RCC 7860 (cell line): ENCODE measurements at regions not wholly inside any gene's neighbourhood (a gene's known extent, or its start where the extent isn't known, plus 50 kb on each side); places are given as distances from the start of the nearest gene placed in this dataset.

Experiments
- DNase-seq: peaks from one replicate; pipeline ENCODE4 v3.0.0-alpha.2; 2015; ENCODE audit warnings: low spot score
- FAIRE-seq: peaks from 2 replicates; lab custom pipeline; 2012; peaks lifted over from hg19 to GRCh38; lab: Jason Lieb, UNC

DNA sequence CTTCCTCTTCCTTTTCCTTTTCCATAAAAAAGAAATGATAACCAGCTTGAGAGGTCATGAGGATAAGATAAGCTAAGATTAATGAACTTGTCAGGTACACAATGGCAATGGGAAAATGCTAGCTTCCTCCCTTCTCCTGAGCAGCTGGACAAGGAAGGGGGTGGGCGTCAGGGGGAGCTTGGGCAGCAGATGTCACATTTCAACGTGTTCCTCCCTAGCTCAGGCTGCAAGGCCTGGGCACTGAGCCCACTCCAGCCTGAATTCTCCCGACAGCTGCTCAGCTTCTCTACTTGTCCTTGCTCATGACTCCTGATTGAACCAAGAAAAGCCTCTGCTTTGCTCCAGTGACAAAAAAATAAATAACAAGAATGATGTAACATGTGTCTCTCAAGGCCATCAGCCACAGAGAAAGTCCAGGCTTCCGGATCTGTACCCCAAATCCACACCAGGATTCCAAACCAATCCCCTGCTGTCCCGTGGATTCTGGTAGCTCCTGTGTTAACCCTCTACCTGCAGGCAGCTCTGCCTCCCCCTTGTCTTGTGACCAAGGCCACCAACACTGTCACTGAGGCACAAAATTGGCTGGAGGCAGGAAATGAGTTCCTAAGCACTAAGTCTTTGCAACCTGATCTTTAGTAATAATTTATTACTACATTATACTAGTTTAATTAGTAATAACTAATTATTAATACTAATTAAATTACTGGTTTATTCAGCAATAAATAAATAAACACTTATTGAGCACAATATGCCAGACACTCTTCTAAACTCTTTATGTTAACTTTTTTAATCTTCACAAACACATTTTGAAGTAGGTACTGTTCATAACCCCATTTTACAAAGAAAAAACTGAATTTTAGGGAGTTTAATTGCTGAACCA, 146.5 kb downstream of the CCDC34 start:
- no peak for FAIRE-seq

DNA sequence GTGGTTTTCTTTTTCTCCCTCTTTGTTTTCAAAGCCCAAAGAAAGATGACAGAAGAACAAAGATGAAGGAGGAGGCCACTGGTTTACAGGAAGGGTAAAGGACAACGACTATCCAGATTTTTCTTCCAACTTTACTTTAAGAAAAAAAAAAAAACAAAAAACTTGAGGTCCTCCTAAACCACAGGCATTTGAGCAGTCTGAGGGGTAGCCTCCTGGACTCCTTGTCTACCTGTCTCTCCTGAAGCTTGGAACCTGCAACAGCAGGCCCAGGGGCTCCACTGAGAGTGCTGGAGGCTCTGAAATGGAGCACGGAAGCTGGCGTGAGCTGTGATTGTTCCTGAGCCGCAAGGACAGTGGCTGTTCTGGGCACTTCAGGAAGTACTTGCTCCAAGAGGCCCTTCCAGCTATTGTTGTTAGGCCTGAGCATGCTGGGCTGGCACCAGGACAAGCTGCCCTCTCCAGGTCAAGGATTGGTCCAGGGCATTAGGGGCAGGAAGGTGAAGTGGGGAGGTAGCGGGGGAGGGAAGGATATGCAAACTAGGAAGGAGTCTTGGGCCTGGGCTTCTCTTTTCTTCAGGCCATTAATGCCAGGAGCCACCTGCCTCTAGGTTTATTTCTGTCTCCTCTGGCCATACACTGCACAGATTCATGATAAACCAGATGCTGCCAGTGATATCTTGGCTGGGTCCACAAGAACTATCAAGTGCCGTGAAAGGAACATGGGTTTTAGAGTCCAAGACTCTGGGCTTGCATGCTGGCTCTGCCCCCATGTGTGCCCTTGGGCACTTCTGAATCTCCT, 147.3 kb downstream of the CCDC34 start:
- FAIRE-seq (no peak), DNase-seq (no peak)

More for the DNA sequence above, 146.5 kb downstream of the CCDC34 start:
- DNase-seq: no peak

DNA sequence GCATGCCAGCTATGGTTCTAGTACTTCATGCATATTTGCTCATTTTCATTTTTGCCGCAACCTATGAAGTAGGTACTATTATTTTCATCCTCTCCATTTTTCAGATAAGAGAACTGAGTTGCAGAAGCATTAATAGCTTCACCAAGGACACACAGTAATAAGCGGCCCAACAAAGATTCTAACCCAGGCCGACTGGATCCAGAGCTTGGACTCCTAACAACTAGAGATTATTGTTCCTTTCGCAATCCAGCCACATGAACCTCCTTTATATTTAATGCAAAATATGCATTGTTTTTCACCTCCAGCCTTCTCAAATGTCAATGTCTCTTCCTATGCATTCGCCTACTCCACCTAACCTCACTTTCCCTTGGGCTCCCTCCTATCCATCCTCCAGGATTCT, 148.3 kb downstream of the CCDC34 start:
- no peak for FAIRE-seq

DNA sequence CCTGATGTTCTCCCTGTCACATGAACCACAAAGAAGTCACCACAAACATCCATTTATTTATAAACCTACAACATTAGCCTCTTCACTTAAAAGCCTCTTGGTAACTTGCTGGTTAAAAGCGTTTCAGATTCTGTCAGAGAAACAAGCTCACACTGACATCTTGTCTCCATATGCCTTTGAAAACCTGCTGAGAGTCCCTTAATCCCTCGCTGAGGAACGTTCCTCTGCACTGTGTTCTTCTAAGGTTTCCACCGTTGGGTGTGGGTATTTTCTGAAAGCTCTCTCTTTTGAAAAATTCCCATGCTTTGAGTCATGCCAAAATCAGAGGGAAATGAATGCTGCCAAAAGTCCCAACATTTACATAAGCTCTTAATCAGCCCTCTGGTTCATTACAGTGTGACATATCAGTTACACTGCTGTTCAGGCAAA, 149.8 kb downstream of the CCDC34 start:
- DNase-seq: peak; percentile 59
- peak; percentile 27 for FAIRE-seq

More for the DNA sequence above, 148.3 kb downstream of the CCDC34 start:
- DNase-seq: no peak

DNA sequence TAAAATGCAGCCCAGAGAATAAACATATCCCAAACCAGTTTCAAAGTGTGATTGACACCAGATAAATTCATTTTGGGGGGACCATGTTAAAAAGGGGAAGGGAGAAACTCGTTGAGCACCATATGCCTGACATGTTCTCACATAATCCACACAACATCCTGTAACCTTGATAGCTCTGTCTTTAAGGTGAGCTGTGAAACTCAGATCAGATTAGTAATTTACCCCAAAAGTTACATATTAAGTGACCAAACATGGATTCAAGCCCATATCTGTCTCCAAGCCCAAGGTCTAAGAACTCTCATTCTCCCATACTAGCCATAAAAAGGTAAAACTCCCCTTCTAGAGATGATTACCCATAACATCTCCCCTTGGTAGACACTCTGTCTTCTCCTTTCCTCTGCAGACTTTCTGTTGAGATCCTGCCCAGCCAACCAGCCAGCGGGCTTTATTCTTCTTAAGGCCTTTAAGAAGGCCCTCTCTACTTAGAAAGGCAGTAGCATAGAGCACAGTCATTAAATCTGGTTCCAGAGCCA, 150.7 kb downstream of the CCDC34 start:
- DNase-seq: no peak
- FAIRE-seq: no peak

- DNase-seq (no peak), FAIRE-seq (no peak)
Measured at GRCh38 chr11:27211370-27212127, 151.5 kb downstream of the CCDC34 start.

DNA sequence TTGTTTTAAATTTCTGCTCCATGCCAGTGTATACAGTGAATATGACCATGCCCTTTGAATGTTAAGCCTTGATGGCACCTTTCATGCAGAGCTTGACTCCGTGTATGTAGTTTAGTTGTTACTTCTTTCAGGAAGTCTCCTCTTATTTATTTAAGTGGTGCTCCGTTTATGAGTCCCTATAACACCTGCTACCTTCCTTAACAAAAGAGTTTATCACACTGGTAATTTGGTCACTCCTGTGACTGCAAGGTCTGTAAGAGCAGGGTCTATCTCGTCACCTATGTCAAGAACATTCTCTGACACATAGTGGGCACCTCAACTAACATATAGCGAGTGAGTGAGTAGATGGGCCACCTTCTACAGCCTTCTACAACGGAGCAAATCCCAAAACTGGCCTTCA, 152.5 kb downstream of the CCDC34 start:
- DNase-seq (no peak), FAIRE-seq (no peak)

GRCh38 chr11:27209562-27210005, 153.4 kb downstream of the CCDC34 start:
- FAIRE-seq (peak; percentile 94), DNase-seq (peak; percentile 96)

DNA sequence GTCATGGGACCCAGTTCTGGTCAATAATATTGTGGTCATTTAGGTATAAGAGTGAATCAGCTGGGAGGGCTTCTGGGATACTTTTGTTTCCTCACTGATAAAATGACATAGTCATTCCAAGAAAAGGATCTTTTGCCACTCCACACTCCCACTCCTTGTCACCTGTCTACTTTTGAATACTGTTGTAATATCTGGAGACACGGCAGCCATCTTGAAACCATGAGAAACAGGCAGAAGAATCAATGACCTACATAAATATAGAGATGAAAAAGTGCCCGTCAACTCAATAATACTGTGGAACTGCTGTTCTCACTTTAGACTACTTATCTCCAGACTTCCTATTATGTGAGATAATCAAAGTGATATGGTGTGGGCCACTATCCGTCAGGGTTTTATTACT, 154.2 kb downstream of the CCDC34 start:
- FAIRE-seq: no peak

DNA sequence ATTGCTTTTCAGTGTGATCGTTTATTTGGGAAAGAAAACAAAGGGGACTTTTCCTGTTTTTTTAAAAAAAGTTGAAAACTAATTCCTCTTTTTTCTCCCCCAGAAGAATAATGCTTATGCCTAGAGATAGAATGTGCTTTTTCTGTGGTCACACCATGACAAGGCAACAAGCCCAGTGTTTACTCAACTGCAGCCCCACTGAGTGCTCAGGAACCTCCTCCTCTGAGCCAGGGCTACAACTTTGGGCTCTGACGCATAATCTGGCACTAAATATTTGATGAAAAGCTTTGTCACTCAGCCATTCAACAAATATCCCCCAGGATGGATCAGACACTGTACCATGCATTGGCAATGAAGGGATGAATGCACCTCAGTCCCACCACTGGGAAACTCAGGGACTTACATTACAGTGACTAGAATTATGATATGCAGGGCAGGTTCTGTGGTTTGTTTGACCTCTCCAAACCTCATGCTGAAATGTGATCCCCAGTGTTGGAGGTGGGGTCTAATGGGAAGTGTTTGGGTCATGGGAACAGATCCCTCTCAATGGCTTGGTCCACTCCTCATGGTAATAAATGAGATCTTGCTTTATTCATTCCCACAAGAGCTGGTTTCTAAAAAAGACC, 155.9 kb downstream of the CCDC34 start:
- DNase-seq (no peak), FAIRE-seq (no peak)

More for the DNA sequence above, 154.2 kb downstream of the CCDC34 start:
- DNase-seq: peak; percentile 20

DNA sequence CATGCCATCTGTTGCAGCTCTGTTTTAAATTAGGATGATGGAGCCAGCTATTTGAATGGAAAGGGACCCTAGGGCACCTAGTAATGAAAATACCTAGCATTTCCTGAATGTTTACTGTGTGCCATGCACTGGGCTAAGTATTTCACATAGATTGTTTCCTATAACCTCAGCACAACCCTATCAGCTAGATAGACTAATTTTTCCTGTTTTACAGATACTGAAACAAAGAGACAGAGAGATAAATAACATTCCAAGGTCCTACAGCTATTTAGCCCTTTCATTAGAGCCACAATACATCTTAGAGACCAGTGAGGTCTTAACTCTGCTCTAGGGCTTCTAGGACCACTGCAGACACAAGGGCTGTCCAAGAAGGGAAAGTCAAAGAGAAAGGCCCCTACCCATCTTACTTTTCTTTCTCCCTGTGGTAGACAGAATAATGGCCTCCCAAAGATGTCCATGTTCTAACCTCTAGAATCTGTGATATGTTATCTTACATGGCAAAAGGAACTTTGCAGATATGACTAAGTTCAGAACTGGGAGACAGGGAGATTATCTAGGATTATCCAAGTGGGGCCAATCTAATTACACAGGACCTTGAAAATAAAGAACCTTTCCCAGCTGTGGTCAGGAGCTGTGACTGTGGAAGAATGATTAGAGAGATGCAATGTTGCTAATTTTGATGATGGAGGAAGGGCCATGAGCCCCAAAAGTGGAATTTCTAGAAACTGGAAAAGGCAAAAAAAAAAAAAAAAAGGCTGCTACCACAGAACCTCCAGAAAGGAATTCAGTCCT, 157.0 kb downstream of the CCDC34 start:
- DNase-seq (no peak), FAIRE-seq (no peak)

DNA sequence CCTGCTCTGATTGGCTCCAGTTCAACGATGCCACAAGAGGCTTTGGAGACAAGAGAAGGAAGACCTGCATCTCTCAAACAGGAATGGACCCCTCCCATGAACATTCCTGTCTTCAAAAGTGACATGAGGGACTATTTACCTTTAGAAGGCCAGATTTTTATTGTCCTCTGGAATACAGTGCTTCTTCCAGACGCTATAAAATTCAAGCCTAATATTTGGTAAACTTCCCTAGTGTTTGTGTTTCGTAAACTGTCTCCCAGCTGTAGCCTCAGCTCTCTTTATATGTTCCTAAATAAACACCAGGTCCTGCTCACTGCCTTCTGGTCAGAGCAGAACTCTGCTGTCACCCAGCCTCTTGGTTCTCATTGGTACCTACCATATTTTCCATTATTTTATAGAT, 157.8 kb downstream of the CCDC34 start:
- DNase-seq (no peak), FAIRE-seq (no peak)

DNA sequence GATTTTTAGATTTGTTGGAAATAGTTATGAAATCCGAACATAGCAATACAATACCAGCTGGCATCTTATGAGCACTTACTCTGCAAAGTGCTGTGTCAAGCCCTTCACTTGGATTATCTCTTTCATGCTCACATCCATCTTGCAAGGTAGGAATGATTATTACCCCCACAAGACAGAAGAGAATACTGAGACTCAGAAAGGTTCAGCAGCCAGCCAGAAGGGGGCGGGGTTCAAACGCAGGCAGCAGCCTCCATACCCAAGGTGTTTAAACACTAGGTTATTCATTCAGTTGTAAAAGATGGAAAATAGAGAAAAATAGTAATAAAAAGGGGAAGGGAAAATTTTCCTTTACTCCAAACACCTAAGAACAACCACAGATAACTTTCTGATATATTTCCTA, 158.5 kb downstream of the CCDC34 start:
- no peak for FAIRE-seq

DNA sequence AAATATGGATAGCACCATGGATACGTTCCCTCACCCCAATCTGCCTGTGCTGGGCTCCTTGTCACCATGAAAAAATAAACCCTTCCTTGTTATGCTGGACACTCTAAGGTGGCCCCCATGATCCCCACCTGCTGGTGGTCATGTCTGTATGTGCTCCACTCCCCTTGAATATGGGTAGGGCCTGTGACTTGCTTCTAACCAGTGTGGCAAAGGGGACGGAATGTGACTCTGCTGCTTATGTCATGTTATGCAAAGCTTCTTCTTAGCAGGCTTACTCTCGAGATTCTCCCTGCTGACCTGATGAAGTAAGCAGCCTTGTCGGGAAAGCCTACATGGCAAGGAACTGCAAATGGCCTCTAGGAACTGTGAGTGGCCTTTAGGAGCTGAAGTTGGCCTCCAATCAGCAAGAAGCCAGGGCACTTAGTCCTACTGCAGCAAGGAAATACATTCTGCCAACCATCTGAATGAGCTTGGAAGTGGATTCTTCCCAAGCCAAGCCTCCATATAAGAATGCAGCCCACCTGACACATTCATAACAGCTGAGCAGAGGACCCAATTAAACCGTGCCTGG, 159.9 kb downstream of the CCDC34 start:
- no peak for FAIRE-seq
- DNase-seq: no peak

More for the DNA sequence above, 158.5 kb downstream of the CCDC34 start:
- no peak for DNase-seq

- DNase-seq (peak; percentile 43), FAIRE-seq (no peak)
Measured at GRCh38 chr11:27201454-27202302, 161.1 kb downstream of the BBOX1 start.

GRCh38 chr11:27200779-27201453, 160.3 kb downstream of the BBOX1 start:
- FAIRE-seq (no peak), DNase-seq (peak; percentile 26)

GRCh38 chr11:27196203-27196897, 155.7 kb downstream of the BBOX1 start:
- DNase-seq (no peak), FAIRE-seq (no peak)
